ENCODE measurements at regions not wholly inside any gene's neighbourhood (a gene's known extent, or its start where the extent isn't known, plus 50 kb on each side); places are given as distances from the start of the nearest gene placed in this dataset.
"Not testable (repeated sequence)": the region's sequence is repeated elsewhere in the genome, so short reads cannot be mapped to it uniquely, and the experiment has no call there.

DNA sequence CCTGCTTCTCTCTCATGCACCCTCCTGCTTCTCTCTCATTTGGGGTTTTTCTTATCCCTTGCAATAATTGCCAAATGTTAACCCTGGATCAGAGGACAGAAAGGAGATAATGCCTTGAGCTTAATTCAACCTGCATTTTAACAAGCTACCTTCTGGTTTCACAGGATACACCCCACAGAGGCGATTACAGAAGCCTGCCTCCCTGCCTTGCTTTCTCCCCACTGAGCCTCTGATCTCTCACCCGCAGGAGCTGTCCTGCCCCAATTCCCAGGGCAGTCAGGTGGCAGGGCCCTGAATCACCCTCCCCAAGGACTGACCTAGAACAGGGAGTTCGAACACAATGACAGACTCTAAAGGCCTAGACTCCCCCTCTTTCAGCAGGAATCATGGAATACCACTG, 959.5 kb downstream of the GRID1 start:
- DNase-seq, result no peak

DNA sequence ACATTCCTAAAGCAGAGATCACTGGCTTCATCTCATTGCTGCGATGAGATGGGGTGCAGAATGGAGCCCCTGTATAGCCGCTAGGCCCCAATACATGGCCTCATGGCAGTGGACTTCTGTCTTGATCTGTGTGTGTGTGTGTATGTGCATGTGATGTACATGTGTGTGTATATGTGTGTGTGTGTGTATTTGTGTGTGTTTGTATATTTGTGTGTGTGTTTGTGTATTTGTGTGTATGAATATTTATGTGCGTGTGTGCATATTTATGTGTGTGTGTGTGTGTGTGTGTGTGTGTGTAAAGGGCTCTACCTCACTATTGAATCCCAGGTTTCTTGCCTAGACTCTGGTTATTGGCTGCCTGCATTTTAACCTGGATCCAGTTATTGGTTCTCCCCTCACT, 958.2 kb downstream of the GRID1 start:
- no peak for DNase-seq

DNA sequence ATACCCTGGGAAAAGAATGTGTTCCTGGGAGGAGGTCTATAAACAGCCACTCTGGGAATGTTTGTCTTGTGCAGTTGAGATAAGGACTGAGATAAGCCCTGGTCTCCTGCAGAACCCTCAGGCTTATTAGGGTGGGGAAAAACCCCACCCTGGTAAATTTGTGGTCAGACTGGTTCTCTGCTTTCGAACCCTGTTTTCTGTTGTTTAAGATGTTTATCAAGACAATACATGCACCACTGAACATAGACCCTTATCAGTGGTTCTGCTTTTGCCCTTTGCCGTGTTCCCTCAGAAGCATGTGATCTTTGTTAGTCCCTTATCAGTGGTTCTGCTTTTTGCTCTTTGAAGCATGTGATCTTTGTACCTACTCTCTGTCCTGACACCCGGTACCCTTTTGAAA, 956.0 kb downstream of the GRID1 start:
- DNase-seq, result not testable (repeated sequence)

DNA sequence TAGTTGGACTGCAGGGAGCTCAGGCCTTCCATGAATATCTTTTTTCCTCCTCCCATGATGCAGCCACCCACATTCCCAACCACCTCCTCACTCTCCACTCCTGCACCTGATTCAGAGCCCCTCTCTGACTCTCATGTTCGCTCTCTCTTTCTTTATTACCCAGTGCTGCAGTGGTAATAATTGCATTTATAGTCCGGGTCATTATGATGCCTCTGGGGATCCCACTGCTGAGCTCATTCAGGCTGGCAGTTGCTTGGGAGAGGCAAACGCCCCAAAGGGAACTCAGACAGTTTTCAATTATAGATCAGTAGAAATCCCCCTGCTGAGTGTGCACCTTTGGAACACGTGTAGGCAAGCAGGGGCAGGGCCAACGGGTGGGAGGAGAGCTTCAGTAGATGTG, 953.0 kb downstream of the GRID1 start:
- DNase-seq, result no peak

DNA sequence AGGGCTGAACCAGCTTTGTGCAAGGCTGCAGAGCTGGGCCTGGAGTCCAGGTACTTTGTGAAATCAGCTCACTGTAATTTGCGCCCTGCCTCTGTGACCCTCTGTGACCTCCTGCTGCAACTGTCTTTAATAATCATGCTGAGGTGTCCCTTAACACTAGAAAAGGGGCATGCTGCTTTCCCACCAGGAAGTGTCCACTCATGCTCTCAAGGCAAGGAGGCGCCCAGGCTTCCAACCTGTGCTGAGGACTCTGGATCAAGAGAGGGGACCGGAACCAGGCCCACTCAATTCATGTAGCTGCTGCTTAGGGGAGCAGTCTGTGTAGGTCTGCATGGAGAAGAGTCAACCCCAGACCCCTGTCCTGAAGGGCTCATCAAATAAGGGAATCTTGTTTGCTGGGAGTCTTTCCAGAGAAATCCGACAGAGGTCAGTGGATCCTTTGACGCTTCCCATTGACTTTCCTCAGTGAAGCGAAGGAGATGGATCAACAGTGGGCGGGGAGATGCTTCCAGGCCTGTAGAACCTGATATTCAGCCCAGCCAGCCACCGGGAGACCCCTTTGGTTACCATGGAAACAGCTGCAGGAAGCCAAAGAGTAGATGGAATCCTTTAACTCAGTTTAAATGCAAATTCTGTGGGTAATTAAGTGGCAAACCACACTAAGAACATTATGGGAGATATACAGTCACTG, 945.9 kb downstream of the GRID1 start:
- no peak for DNase-seq

DNA sequence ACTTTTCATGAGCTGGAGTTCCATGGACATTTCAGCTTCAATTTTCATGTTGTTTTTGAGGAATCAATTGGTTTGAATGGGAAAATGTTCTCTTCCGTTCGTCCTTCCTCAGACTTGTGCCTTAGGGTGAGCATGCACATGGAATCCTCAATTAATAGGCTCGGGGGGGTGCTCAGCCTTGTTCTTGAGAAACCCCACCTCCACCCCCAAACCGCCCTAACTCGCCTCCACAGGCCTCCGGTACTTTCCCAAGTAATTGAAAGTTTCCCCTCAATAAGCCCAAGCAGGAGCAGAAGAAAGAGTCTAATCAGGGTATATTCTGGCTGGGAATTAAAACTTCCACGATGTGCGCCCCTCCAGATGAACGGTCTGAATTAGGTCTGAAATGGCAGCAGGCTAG, 945.2 kb downstream of the GRID1 start:
- DNase-seq, result no peak

DNA sequence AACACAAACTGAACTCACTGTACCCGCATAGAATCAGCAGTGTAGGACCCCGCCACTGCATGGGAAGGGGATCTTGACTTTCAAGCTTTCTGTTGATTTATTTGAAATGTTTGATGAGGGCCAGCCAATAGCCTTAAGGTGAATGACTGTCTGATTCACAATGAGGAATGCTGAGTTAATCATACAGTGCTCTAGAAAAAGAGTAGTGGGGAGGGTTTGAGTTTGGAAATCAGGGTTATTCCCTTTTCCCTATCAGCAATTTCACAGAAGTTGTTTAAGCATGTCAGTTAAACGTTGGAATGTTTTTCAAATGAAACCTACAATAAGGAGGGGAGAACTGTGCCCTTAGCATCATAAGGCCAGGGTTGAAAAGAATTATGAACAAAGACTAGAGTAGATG, 937.5 kb downstream of the GRID1 start:
- DNase-seq, result no peak

DNA sequence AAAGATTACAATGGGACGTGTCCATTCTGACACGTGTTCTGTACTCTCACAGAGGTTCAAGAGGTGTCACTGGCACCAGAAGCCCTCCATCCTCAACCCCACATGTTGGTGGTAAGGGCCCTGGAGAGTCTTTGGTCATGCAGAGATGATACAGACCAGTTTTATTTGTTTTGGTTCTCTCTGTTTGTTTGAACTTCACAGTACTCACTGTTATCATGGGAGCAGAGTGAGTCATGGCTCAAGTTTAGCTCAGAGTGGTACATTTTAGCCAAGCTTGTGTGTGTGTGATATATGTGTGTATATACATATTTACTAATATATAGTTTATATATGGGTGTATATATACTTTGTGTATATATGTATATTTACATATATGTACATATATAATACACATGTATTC, 935.6 kb downstream of the GRID1 start:
- DNase-seq, result no peak

DNA sequence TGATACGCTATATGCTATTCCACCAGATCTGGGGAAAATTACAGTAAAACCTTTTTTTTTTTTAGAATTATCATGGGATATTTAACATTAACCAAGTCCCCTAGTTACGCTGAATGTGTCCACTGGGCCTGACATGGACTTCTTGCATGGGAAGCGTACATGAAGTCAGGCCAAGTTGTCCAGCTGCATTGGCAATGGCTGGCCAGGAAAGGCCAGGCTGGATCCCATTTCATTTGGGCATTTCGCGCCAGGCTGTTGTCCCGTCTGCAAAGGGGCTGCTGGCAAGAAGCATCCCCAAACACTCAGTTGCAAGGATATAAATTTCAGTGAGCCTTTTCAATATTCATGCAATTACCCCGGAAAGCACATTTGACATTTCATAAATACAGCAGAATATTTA, 933.3 kb downstream of the GRID1 start:
- no peak for DNase-seq

DNA sequence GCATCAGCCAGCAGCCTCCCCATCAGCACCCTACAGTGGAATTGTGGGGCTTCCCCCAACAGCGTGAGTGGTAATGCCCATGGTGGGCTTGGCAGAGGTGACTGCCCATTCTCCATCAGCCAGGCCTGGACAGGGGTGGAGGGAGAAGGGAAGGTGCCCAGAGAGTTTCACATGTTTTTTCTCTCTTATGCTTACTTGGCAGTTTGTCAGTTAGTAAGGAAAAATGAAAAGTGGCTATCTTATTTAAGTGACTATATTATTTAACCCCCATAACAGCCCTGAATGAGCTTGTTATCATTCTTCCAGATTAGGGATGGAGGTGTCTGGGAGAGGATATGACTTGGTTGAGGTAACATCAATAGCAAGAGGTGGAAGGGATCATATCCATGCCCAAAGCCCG, 921.7 kb downstream of the GRID1 start:
- DNase-seq, result no peak

DNA sequence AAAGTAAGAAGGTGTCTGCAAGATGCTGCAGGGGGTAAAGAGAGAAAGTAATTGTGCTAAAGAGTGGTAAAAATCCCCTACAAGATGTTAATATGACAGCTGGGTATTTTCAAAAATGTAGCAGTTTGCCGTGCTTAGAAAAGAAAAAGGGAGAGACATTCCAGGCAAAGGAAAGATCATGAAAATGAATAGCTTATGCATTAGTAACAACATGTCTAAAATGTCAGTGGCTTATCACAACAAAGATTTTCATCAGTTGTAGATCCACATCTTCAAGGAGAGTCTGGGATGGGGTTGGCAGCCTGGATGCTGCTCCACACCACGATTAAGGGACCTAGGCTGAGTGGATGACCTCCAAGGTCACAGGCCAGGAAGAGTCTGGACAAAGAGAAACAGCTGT, 920.9 kb downstream of the GRID1 start:
- no peak for DNase-seq

DNA sequence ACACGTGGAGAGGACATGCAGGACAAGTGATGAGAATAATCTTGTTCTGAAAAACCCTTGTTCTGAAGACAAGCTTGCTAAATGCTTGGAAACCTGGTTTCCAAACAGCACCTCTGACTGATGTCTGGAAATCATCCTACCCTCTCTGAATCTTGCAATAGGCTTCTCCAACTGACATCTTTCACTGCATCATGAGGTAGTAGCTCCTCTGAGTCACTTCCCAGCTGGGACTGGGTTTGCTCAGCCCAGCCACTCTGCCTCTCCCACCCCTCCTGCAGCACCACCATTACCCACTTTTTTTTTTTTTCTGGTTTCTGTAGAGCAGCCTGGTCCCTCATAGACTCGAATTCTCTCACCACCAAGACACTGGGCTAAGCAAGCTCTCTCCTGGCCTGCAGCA, 919.8 kb downstream of the GRID1 start:
- DNase-seq, result no peak

DNA sequence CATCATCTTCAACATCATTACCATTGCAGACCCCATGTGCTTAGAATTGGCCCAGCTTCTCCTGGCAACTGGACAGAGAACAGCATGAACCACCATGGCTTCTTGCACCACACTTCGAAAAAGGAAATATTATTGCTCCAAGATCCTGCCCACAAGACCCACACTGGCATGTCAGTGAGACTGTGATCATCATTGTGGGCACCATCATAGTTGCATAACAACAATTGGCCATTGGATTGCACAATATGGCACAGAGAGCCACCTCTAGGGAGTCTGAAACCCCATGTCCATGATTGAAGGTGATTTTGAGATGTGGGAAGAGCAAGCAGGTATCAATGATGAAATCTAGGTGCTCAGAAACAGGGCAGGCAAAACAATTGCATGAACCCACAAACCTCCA, 918.9 kb downstream of the GRID1 start:
- no peak for DNase-seq

DNA sequence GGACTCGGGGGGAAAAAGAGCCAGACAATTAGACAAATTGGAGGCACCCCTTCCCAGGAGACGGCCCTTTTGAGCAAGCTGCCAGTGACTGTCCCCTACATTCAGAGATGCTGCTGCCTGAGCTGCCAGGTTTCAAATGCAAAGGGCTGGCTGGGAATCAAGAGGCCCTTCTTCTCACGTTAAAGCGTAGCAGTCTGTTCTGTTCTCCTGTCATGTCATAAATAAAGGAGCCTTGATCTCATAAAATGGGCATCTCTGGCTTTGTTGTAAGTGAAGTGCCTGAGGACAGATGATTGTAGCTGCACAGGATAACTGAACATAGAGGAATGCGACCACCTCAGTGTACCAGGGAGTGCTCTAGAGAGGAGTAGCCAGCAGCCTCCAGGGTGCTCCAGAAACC, 917.9 kb downstream of the GRID1 start:
- no peak for DNase-seq

DNA sequence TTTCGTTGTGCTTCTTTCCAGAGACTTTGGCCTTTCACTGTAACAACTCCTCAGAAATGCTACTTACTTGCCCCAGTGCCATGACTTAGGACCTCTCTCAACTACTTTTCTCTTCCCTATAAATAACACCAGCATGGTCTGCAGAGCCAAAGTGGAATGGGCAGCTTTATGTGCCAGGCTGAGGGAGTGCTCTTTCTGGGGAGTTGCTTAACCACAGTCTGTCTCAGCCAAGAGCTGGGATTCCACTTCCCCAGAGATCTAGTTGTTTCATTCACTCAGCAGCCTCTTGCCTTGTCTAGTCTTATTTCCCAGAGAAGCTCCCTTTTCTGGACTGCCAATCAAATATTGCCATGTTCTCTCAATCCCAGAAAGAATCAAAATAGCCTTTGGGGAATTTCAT, 912.2 kb downstream of the GRID1 start:
- DNase-seq, result no peak

DNA sequence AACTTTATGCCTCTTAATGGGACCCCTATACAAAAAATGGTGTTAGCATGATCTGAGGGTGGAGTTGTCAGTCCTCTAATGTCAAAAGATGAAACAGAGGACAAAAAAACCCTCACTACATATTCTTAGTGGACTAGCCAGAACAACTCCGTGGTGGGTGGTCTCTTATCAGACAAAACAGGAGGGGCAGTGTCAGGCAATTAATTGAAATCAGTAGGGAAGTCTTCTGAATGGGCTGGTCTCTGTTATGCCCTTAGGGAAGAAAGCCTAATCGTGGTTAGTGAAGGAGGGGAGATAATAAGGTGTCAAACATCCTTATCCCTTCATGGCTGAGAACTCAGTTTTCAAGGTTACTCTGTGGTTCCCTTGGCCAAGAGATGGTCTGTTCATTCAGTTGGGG, 909.4 kb downstream of the GRID1 start:
- DNase-seq, result no peak

DNA sequence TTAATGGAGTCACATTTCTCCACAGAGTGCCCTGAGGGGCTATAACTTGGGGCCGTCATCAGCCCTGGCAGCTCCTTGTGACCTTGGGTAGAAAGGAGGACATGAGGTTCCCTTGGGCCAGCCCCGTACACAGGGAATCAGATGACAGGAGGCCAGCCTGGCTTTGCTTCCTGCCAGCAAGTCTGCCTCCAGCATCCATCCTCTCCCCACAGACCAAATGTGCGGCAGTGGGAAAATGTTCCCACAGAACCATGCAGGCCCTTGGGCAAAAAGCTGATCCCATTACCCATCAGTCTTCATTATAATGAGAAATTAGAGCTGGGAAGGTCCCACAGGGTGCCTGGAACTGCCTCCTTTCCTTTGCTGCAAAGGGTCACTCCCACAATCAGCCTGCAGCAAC, 908.3 kb downstream of the GRID1 start:
- no peak for DNase-seq

DNA sequence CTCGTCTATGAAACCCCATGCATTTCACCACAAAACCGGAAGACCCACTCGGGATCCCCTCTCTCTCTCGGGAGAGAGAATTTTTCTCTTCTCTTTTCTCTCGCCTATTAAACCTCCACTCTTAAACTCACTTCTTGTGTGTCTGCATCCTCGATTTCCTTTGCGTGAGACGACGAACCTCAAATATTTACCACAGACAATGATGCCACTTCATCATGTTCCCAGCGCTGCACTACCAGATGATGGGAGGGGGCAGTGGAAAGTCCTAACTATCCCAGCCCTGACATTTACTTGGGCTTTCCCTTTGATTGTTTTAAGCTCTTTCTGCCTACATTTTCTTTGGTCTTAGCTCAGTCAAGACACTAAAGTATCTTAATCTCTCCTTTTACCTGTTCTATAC, 906.7 kb downstream of the GRID1 start:
- DNase-seq, result no peak

DNA sequence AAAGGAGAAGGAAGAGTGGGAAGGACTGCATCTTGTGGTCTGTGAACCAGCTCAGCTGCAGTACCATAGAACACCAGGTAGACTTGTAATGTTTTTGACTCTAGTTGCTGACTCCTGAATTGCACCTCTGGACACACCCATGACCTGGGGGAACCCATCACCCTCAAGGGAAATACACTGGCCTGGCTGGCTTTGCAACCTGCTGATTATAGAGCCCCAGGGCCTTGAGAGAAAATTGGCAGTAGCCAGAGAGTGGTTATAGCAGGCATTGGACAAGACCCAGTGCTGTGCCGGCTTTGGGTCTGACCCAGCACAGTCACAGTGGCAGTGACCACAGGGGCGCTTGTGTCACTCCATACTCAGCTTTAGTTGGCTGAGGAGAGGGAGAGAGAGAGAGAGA, 902.3 kb downstream of the GRID1 start:
- no peak for DNase-seq

DNA sequence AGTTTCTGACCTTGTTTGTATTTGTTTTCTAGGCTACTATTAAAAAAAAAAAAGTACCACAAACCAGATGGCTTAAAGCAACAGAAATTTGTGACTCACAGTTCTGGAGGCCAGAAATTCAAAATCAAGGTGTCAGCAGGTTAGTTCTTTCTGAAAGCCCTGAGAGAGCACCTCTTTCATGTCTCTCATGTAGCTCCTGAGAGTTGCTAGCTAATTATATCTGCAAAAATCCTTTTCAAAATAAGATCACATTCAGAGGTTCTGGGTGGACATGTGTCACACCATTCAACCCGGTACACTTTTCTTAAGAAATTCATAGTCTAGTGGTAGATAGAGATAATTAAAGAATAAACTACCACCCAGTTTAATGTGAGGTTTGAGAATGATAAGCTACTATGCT, 888.6 kb downstream of the GRID1 start:
- DNase-seq, result no peak

DNA sequence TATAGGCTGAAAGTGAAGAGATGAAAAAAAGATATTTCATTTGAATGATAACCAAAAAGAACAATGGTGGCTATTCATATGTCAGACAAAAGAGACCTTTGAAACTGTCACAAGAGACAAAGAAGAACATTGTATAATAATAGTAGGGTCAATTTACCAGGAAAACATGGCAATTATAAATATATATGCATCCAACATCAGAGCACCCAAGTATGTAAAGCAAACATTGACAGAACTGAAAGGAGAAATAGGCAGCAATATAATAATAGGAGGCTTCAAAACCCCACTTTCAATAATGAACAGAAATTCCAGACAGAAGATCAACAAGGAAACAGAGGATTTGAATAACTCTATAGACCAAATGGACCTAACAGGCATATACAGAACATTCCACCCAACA, 876.2 kb downstream of the GRID1 start:
- DNase-seq, result no peak

DNA sequence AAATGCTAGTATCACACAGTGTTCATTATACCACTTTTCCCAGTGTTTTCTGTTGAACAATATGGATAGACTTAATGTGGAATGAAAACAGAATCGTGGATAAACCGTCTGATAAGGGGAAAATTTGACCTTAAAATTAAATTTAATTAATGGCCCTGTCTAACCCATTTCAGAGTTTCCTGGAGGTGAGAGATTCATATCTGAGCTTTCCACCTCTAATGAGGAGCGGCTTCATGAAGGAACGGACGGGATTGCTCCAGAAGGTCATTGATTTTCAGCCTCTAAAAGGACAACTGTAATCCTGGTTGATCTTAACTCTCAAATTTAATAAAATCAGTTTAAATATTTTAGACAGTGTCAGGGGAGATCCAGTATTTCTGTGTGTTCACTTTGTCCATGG, 874.9 kb downstream of the GRID1 start:
- DNase-seq, result no peak

DNA sequence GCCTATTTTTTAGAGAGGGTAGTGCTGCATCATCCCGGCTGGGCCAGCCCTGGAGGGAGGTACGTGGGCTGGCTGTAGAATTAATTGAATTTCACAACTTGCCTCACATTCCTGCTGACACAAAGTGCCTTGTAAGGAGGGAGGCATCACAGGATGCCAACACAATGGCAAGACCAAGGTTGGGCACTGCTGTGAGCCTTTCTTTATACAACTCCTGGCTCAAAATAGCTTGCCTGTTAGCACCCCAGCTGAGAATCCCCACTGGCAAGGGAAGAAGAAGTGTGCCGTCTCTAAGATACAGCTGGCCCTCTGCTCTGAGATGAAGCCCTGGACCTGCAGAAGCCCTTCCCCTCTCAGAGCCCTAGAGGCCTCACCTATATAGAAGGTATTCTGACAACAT, 873.9 kb downstream of the GRID1 start:
- no peak for DNase-seq

DNA sequence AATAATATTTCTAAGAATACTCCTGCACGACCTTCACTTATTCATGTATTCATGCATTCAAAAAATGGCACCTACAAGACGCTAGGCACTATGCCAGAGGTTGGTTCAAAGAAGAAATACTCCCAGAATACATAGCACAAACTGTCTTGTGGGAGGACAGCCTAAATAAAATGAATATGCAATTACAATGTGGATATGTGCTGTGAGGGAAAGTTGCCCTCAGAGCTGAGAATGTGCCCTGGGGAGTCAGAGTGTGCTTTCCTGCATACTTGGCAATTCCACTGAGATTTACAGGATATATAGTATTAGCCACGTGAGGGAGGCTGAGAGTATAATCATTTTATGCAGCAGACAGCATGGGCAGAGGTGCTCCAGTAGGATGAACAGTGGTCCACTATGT, 872.9 kb downstream of the GRID1 start:
- DNase-seq, result no peak

DNA sequence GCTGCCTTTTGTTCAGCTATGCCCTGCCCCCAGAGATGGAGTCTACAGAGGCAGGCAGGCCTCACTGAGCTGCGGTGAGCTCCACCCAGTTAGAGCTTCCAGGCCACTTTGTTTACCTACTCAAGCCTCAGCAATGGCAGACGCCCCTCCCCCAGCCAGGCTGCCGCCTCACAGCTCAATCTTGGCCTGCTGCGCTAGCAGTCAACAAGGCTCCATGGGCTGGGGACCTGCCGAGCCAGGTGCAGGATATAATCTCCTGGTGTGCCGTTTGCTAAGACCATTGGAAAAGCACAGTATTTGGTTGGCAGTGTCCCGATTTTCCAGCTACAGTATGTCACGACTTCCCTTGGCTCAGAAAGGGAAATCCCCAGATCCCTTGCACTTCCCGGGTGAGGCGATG, 862.0 kb downstream of the GRID1 start:
- DNase-seq, result not testable (repeated sequence)

DNA sequence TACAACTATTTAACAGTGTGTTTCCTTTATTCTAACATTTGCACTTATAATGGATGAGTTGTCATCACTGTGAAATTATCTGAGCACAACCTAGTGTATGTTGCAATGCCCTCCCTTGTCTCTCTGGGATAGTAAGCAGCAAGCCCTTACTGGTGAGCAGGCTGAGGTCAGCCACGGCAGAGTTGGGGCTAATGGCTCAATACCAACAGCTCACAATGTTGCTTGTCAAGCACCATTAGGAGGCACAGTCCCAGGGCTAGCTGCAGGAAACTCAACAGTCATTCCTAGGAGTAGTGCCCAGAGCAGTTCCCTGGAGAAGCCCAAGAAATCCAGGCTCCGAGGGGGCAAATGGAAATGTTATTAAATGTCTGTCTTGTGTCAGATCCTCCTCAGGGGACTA, 858.4 kb downstream of the GRID1 start:
- DNase-seq, result no peak

Measured in stimulated activated CD4-positive, alpha-beta T cell treated with anti-CD3 and anti-CD28 coated beads, Interleukin-4, amount 100 ng/mL, for 1 hour (primary cell).